OCI-LY3 (cell line): ENCODE measurements at regions not wholly inside any gene's neighbourhood (a gene's known extent, or its start where the extent isn't known, plus 50 kb on each side); places are given as distances from the start of the nearest gene placed in this dataset.

ENCODE experiments used
- CTCF ChIP-seq: fragments of 200-600, 300-600 bp; sonication (generic); IDR thresholded peaks from 2 replicates; pipeline ENCODE4 v1.5.1; 2014; ENCODE audit warnings: antibody characterized with exemption, low read length, low read depth
- EZH2phosphoT487 ChIP-seq: fragments of 200-600 bp; shearing (Covaris generic); IDR thresholded peaks from 2 replicates; pipeline ENCODE4 v1.6.1; 2018; ENCODE audit warnings: antibody characterized with exemption, mixed run types, low read depth

DNA sequence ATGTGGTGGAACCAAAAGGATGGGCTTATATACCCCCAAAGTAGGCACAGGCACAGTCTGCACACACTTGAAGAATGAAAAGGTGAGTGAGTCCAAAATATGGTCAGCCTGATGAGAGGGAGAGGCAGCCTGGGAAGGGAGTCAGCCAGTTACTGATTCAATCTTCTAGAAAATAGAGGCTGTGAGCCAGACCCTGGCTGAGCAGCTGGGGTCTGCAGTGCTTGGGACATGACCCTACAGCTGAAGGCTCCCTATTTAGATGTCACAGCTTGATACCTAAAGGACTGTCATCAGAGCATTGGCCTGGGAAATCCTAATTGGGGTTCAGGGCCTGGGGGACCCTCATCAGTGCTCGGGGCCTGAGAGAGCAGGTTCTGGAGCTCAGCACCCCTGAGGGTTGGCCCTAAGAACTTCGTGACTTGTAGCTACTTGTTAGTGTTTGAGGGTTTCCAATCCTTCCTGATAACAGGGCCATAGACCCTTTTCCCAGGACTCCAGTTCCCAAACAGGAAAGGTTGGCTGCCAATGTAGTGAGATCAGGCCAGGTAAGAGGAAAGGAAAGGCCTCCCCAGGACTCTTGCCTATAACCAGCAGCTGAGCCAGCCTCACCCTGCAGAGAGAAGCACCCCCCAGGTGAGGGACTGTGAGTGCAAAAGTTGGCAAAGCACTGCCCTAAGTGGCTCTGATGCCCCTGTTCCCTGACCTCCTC is 54.7 kb upstream of the SLCO2A1 start:
- TF ChIP-seq CTCF (no peak), EZH2phosphoT487 (no peak)
